GM18505 (cell line): ENCODE measurements at regions not wholly inside any gene's neighbourhood (a gene's known extent, or its start where the extent isn't known, plus 50 kb on each side); places are given as distances from the start of the nearest gene placed in this dataset.
"Not testable (repeated sequence)": the region's sequence is repeated elsewhere in the genome, so short reads cannot be mapped to it uniquely, and the experiment has no call there.

ENCODE experiments used
- ATAC-seq: cut with Tn5 transposase; IDR thresholded peaks from one replicate; pipeline ENCODE4 v1.9.1; 2021; ENCODE audit not compliant: unreplicated experiment
- POLR2A ChIP-seq: IDR thresholded peaks from 4 replicates; pipeline ENCODE4 v1.6.1; 2011; ENCODE audit warnings: borderline replicate concordance; ENCODE audit not compliant: insufficient read depth, insufficient read length; ENCODE audit errors: extremely low read depth

- ATAC-seq, result no peak
- TF ChIP-seq POLR2A, result no peak
These were observed 1318.0 kb upstream of the TENM4 start for GRCh38 chr11:80758787-80759186.

- no peak for TF ChIP-seq POLR2A
These were observed 1307.5 kb upstream of the TENM4 start for GRCh38 chr11:80748207-80748925.

GRCh38 chr11:80746300-80746699, 1305.5 kb upstream of the TENM4 start:
- TF ChIP-seq POLR2A, result no peak
- ATAC-seq, result no peak

More at GRCh38 chr11:80748207-80748925, 1307.5 kb upstream of the TENM4 start:
- no peak for ATAC-seq

- no peak for TF ChIP-seq POLR2A
- no peak for ATAC-seq
These were observed 1304.6 kb upstream of the TENM4 start for GRCh38 chr11:80745416-80745815.

- no peak for ATAC-seq
- no peak for TF ChIP-seq POLR2A
These were observed 1293.0 kb upstream of the TENM4 start for GRCh38 chr11:80733790-80734189.

GRCh38 chr11:80733361-80733760, 1292.5 kb upstream of the TENM4 start:
- ATAC-seq, result no peak
- no peak for TF ChIP-seq POLR2A

- no peak for TF ChIP-seq POLR2A
- peak; percentile 85 for ATAC-seq
These were observed 1286.5 kb upstream of the TENM4 start for GRCh38 chr11:80727315-80727714.

- ATAC-seq, result no peak
- TF ChIP-seq POLR2A, result no peak
These were observed 1285.4 kb upstream of the TENM4 start for GRCh38 chr11:80726236-80726635.

GRCh38 chr11:80724366-80724765, 1283.5 kb upstream of the TENM4 start:
- no peak for TF ChIP-seq POLR2A
- ATAC-seq, result no peak

- no peak for ATAC-seq
- TF ChIP-seq POLR2A, result no peak
These were observed 1281.8 kb upstream of the TENM4 start for GRCh38 chr11:80722629-80723028.

GRCh38 chr11:80720295-80720694, 1279.5 kb upstream of the TENM4 start:
- no peak for TF ChIP-seq POLR2A
- no peak for ATAC-seq

GRCh38 chr11:80719292-80719646, 1278.4 kb upstream of the TENM4 start:
- no peak for TF ChIP-seq POLR2A
- ATAC-seq, result no peak

GRCh38 chr11:80718611-80719291, 1277.9 kb upstream of the TENM4 start:
- TF ChIP-seq POLR2A, result no peak
- no peak for ATAC-seq

GRCh38 chr11:80702264-80702663, 1261.4 kb upstream of the TENM4 start:
- no peak for ATAC-seq
- TF ChIP-seq POLR2A, result no peak

GRCh38 chr11:80700386-80700785, 1259.6 kb upstream of the TENM4 start:
- ATAC-seq, result no peak
- no peak for TF ChIP-seq POLR2A

- ATAC-seq, result not testable (repeated sequence)
These were observed 1258.8 kb upstream of the TENM4 start for GRCh38 chr11:80699406-80700177.
